ENCODE measurements at regions not wholly inside any gene's neighbourhood (a gene's known extent, or its start where the extent isn't known, plus 50 kb on each side); places are given as distances from the start of the nearest gene placed in this dataset.

DNA sequence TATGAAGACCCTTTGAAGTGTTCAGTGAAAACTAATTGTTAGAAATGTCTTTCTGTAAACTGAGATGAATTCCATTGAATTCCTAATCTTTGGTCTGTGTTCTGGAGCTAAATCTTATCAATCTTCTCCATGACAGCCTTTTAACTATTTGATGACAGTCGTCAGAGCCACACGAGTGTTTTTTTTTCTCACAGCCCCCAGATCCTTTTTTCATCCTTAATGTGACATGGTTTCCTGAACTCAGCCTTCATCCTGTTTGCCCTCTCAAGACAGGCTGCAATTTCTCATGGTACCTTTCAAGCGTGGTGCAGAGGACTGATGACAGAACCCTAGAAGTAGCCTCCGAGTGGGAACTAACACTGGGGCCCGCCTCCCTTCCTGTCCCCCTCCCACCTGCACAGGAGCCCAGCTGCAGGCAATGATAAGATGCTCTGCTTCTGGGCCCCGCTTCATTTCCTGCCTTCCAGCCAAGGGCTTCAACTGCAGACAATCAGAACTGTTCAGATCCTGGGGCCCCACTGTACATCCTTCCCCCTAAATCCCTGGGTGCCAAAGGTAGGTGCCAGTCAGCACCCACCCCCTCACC is 114.6 kb upstream of the VAV3 start:
- Histone ChIP-seq H3K9me3 (no peaks in the 10 kb centered on the region), H3K36me3 (ENCODE audit: control insufficient read depth, insufficient read depth, low read length) (no peaks in the 10 kb centered on the region), H3K4me1 (peaks cover 4% of the 10 kb centered on the region), H3K27me3 (replicated peaks; ENCODE audit: control insufficient read depth, insufficient read depth, low read length) (no peaks in the 10 kb centered on the region), H3K4me3 (ENCODE audit: low read depth, low read length) (no peak overlapping the region)
- POLR2A ChIA-PET = no interaction called here
- Mint-ChIP-seq H3K9me3 (ENCODE audit: unreplicated experiment) (no peaks in the 10 kb centered on the region), H3K36me3 (ENCODE audit: insufficient read depth, unreplicated experiment) (no peaks in the 10 kb centered on the region), H3K4me3 (ENCODE audit: unreplicated experiment) (no peak overlapping the region), H3K27ac (ENCODE audit: unreplicated experiment) (no peak overlapping the region), H3K4me1 (ENCODE audit: low read depth, unreplicated experiment) (peaks cover 14% of the 10 kb centered on the region), H3K27me3 (ENCODE audit: insufficient read depth, unreplicated experiment) (no peaks in the 10 kb centered on the region)
- CTCF ChIA-PET = no interaction called here
- TF ChIP-seq, protein P1, sequence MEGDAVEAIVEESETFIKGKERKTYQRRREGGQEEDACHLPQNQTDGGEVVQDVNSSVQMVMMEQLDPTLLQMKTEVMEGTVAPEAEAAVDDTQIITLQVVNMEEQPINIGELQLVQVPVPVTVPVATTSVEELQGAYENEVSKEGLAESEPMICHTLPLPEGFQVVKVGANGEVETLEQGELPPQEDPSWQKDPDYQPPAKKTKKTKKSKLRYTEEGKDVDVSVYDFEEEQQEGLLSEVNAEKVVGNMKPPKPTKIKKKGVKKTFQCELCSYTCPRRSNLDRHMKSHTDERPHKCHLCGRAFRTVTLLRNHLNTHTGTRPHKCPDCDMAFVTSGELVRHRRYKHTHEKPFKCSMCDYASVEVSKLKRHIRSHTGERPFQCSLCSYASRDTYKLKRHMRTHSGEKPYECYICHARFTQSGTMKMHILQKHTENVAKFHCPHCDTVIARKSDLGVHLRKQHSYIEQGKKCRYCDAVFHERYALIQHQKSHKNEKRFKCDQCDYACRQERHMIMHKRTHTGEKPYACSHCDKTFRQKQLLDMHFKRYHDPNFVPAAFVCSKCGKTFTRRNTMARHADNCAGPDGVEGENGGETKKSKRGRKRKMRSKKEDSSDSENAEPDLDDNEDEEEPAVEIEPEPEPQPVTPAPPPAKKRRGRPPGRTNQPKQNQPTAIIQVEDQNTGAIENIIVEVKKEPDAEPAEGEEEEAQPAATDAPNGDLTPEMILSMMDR (IDR thresholded peaks at IDR 0.05; ENCODE audit: insufficient read depth in 1 of 2, low read depth in 1 of 2, low read length in 1 of 2, severe bottlenecking in 1 of 2, unreplicated experiment in 1 of 2) = no peak
- DNase-seq = no peak
- intact Hi-C loops (cut with micrococcal nuclease; ENCODE audit: unreplicated experiment) = no loop called here
- no TSS peak for BruUV-seq (replicated peaks)

DNA sequence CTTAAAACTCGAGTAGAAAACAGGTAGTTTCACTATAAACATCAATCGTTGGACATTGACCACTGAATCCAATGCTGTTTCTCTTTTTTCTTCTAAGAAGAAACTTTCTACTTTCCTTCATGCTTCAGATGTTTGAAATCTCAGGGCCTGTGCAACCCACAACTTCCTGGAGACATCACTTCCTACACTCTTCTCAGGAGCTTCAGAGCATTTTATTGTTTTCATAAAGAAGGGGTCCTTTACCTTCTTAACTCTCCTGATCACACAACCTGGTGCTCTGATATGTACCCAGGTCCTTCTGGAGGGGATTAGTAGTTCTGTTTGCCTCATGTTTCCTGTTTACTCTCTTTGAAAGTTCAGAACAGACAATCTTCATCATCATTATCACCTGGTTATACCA is 113.0 kb upstream of the VAV3 start:
- CTCF ChIA-PET = no interaction called here
- H3K36me3 Mint-ChIP-seq (ENCODE audit: insufficient read depth, unreplicated experiment) = no peaks in the 10 kb centered on the region

DNA sequence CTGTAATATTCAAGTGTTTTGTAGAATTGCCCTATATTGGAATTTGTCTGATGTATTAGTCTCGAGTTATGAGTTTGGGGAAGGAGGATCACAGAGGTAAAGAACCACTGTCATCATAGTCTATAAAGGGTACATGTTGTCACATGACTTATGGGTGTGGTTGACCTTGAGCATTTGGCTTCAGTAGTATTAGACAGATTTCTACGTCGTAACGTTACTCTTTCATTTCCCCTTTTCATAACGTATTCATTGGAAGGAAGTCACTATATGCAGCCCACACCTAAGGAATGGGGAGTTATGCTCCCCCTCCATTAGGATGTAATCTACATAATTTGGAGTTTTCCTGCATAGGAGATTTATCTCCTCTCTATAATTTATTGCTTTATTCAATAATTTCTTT is 110.1 kb upstream of the VAV3 start:
- POLR2A ChIA-PET = no interaction called here
- Mint-ChIP-seq H3K4me1 (ENCODE audit: low read depth, unreplicated experiment) (peaks cover 11% of the 10 kb centered on the region), H3K4me3 (ENCODE audit: unreplicated experiment) (no peak overlapping the region), H3K9me3 (ENCODE audit: unreplicated experiment) (no peaks in the 10 kb centered on the region), H3K27ac (ENCODE audit: unreplicated experiment) (no peak overlapping the region), H3K36me3 (ENCODE audit: insufficient read depth, unreplicated experiment) (no peaks in the 10 kb centered on the region), H3K27me3 (ENCODE audit: insufficient read depth, unreplicated experiment) (no peaks in the 10 kb centered on the region)
- Histone ChIP-seq H3K4me3 (ENCODE audit: low read depth, low read length) (no peak overlapping the region), H3K27me3 (replicated peaks; ENCODE audit: control insufficient read depth, insufficient read depth, low read length) (no peaks in the 10 kb centered on the region), H3K9me3 (no peaks in the 10 kb centered on the region), H3K4me1 (peaks cover 26% of the 10 kb centered on the region), H3K36me3 (ENCODE audit: control insufficient read depth, insufficient read depth, low read length) (no peaks in the 10 kb centered on the region)
- intact Hi-C loops (cut with micrococcal nuclease; ENCODE audit: unreplicated experiment) = no loop called here
- DNase-seq = no peak
- CTCF ChIA-PET = interaction anchor here (0.5 kb wide), 1 partner anchor 12 kb away, joined by 3 read pairs; no protein-coding TSS in a partner anchor
- BruUV-seq (replicated peaks) = no TSS peak
- TF ChIP-seq, protein P1 (IDR thresholded peaks at IDR 0.05; ENCODE audit: insufficient read depth in 1 of 2, low read depth in 1 of 2, low read length in 1 of 2, severe bottlenecking in 1 of 2, unreplicated experiment in 1 of 2) = no peak

More for the DNA sequence above, 113.0 kb upstream of the VAV3 start:
- Mint-ChIP-seq H3K4me1 (ENCODE audit: low read depth, unreplicated experiment) (peaks cover 10% of the 10 kb centered on the region), H3K27me3 (ENCODE audit: insufficient read depth, unreplicated experiment) (no peaks in the 10 kb centered on the region), H3K4me3 (ENCODE audit: unreplicated experiment) (no peak overlapping the region), H3K9me3 (ENCODE audit: unreplicated experiment) (no peaks in the 10 kb centered on the region), H3K27ac (ENCODE audit: unreplicated experiment) (no peak overlapping the region)
- TF ChIP-seq, protein P1 (IDR thresholded peaks at IDR 0.05; ENCODE audit: insufficient read depth in 1 of 2, low read depth in 1 of 2, low read length in 1 of 2, severe bottlenecking in 1 of 2, unreplicated experiment in 1 of 2) = no peak
- Histone ChIP-seq H3K27me3 (replicated peaks; ENCODE audit: control insufficient read depth, insufficient read depth, low read length) (no peaks in the 10 kb centered on the region), H3K4me1 (peaks cover 13% of the 10 kb centered on the region), H3K9me3 (no peaks in the 10 kb centered on the region), H3K4me3 (ENCODE audit: low read depth, low read length) (no peak overlapping the region), H3K36me3 (ENCODE audit: control insufficient read depth, insufficient read depth, low read length) (no peaks in the 10 kb centered on the region)
- DNase-seq = no peak
- intact Hi-C loops (cut with micrococcal nuclease; ENCODE audit: unreplicated experiment) = no loop called here
- POLR2A ChIA-PET = no interaction called here
- BruUV-seq (replicated peaks) = no TSS peak
